Ectodermal cell (in vitro differentiated cells): ENCODE measurements at regions not wholly inside any gene's neighbourhood (a gene's known extent, or its start where the extent isn't known, plus 50 kb on each side); places are given as distances from the start of the nearest gene placed in this dataset.
"Not testable (repeated sequence)": the region's sequence is repeated elsewhere in the genome, so short reads cannot be mapped to it uniquely, and the experiment has no call there.

Source experiments
- H3K27ac ChIP-seq: 2 replicates; pipeline ENCODE4 v1.7.0; 2013; ENCODE audit warnings: mild to moderate bottlenecking, low read depth, low read length; ENCODE audit not compliant: insufficient read depth, poor library complexity, severe bottlenecking
- H3K27me3 ChIP-seq: 2 replicates; pipeline ENCODE4 v1.7.0; 2013; ENCODE audit warnings: mild to moderate bottlenecking, low read length; ENCODE audit not compliant: insufficient read depth, control insufficient read depth, poor library complexity, severe bottlenecking
- H3K36me3 ChIP-seq: one replicate; pipeline ENCODE4 v1.7.0; 2013; ENCODE audit warnings: low read length; ENCODE audit not compliant: control insufficient read depth, insufficient read depth
- H3K4me1 ChIP-seq: one replicate; pipeline ENCODE4 v1.7.0; 2013; ENCODE audit warnings: low read length; ENCODE audit not compliant: control insufficient read depth, insufficient read depth
- H3K4me3 ChIP-seq: 2 replicates; pipeline ENCODE4 v1.7.0; 2013; ENCODE audit warnings: low read depth, low read length, control low read depth; ENCODE audit not compliant: insufficient read depth
- H3K9me3 ChIP-seq: 2 replicates; pipeline ENCODE4 v1.7.0; 2013; ENCODE audit warnings: mild to moderate bottlenecking, low read length, moderate library complexity; ENCODE audit not compliant: control insufficient read depth
- WGBS, 2 experiments: methylation state at CpG; one replicate each; pipeline ENCODE4 v1.1.7; 2013; ENCODE audit warnings: missing lambda C conversion rate in 2 of 2; 5-methylcytosine and 5-hydroxymethylcytosine counted together

- H3K27me3 ChIP-seq = no peaks in the 10 kb centered on the region
- H3K36me3 ChIP-seq = no peaks in the 10 kb centered on the region
- WGBS, 2 experiments = 95 to 96% methylated on average over 2 of the region's 2 CpGs
Observed at GRCh38 chr4:179028321-179028720, 1586.1 kb upstream of the AGA start.

GRCh38 chr4:179029683-179030082 lies 1587.4 kb upstream of the AGA start:
- H3K27ac ChIP-seq = no peak overlapping the region
- no peaks in the 10 kb centered on the region for H3K27me3 ChIP-seq
- WGBS, 2 experiments = 85 to 96% methylated on average over 1 of the region's 1 CpG
- H3K4me1 ChIP-seq = no peaks in the 10 kb centered on the region
- H3K4me3 ChIP-seq = no peak overlapping the region
- H3K36me3 ChIP-seq = no peaks in the 10 kb centered on the region
- no peaks in the 10 kb centered on the region for H3K9me3 ChIP-seq

More at GRCh38 chr4:179028321-179028720, 1586.1 kb upstream of the AGA start:
- Histone ChIP-seq H3K4me1 (no peaks in the 10 kb centered on the region), H3K27ac (no peak overlapping the region), H3K4me3 (no peak overlapping the region), H3K9me3 (no peaks in the 10 kb centered on the region)

GRCh38 chr4:179040259-179040658 lies 1598.0 kb upstream of the AGA start:
- no peaks in the 10 kb centered on the region for H3K36me3 ChIP-seq
- no peaks in the 10 kb centered on the region for H3K9me3 ChIP-seq
- no peaks in the 10 kb centered on the region for H3K4me1 ChIP-seq
- WGBS, 2 experiments = 27 to 35% methylated on average over 1 of the region's 1 CpG
- no peak overlapping the region for H3K4me3 ChIP-seq
- H3K27ac ChIP-seq = no peak overlapping the region
- H3K27me3 ChIP-seq = no peaks in the 10 kb centered on the region

- 70 to 77% methylated on average over 6 of the region's 6 CpGs for WGBS, 2 experiments
- Histone ChIP-seq H3K4me3 (no peak overlapping the region), H3K9me3 (no peaks in the 10 kb centered on the region), H3K27me3 (no peaks in the 10 kb centered on the region), H3K27ac (no peak overlapping the region), H3K4me1 (no peaks in the 10 kb centered on the region), H3K36me3 (no peaks in the 10 kb centered on the region)
Observed at GRCh38 chr4:179048839-179049453, 1606.7 kb upstream of the AGA start.

- no peaks in the 10 kb centered on the region for H3K27me3 ChIP-seq
- no peaks in the 10 kb centered on the region for H3K4me1 ChIP-seq
- H3K9me3 ChIP-seq = no peaks in the 10 kb centered on the region
- no peak overlapping the region for H3K4me3 ChIP-seq
- 60 to 86% methylated on average over 1 of the region's 1 CpG for WGBS, 2 experiments
- no peak overlapping the region for H3K27ac ChIP-seq
- no peaks in the 10 kb centered on the region for H3K36me3 ChIP-seq
Observed at GRCh38 chr4:179051206-179051605, 1609.0 kb upstream of the AGA start.

GRCh38 chr4:179059396-179059795 lies 1617.2 kb upstream of the AGA start:
- no peaks in the 10 kb centered on the region for H3K36me3 ChIP-seq
- no peak overlapping the region for H3K4me3 ChIP-seq
- 98 to 99% methylated on average over 3 of the region's 3 CpGs for WGBS, 2 experiments
- H3K27ac ChIP-seq = no peak overlapping the region
- no peaks in the 10 kb centered on the region for H3K27me3 ChIP-seq
- no peaks in the 10 kb centered on the region for H3K4me1 ChIP-seq
- no peaks in the 10 kb centered on the region for H3K9me3 ChIP-seq

- not testable (repeated sequence) for H3K27ac ChIP-seq, H3K4me1 ChIP-seq, H3K4me3 ChIP-seq, H3K36me3 ChIP-seq, H3K27me3 ChIP-seq, H3K9me3 ChIP-seq
- 92 to 94% methylated on average over 12 of the region's 12 CpGs for WGBS, 2 experiments
Observed at GRCh38 chr4:179066254-179066653, 1624.0 kb upstream of the AGA start.

- 96 to 98% methylated on average over 2 of the region's 2 CpGs for WGBS, 2 experiments
- no peaks in the 10 kb centered on the region for H3K36me3 ChIP-seq
- H3K9me3 ChIP-seq = no peaks in the 10 kb centered on the region
- no peaks in the 10 kb centered on the region for H3K27me3 ChIP-seq
- H3K4me1 ChIP-seq = no peaks in the 10 kb centered on the region
- no peak overlapping the region for H3K4me3 ChIP-seq
- H3K27ac ChIP-seq = no peak overlapping the region
Observed at GRCh38 chr4:179071131-179071530, 1628.9 kb upstream of the AGA start.

- WGBS, 2 experiments = 94% methylated on average over 14 of the region's 14 CpGs
- Histone ChIP-seq H3K27ac (no peak overlapping the region), H3K9me3 (no peaks in the 10 kb centered on the region), H3K27me3 (no peaks in the 10 kb centered on the region), H3K4me3 (no peak overlapping the region), H3K36me3 (no peaks in the 10 kb centered on the region), H3K4me1 (no peaks in the 10 kb centered on the region)
Observed at GRCh38 chr4:179076865-179077264, 1634.6 kb upstream of the AGA start.

GRCh38 chr4:179095585-179096221 lies 1653.5 kb upstream of the AGA start:
- Histone ChIP-seq H3K36me3 (no peaks in the 10 kb centered on the region), H3K9me3 (no peaks in the 10 kb centered on the region), H3K27ac (no peak overlapping the region), H3K4me3 (no peak overlapping the region), H3K4me1 (no peaks in the 10 kb centered on the region), H3K27me3 (no peaks in the 10 kb centered on the region)
- WGBS, 2 experiments = 41 to 45% methylated on average over 3 of the region's 4 CpGs
